K562 (cell line): ENCODE measurements at regions not wholly inside any gene's neighbourhood (a gene's known extent, or its start where the extent isn't known, plus 50 kb on each side); places are given as distances from the start of the nearest gene placed in this dataset.

Experiments used
- ATAC-seq: fragments of 200-7000 bp; cut with Tn5 transposase; 3 replicates; pipeline ENCODE4 v1.9.1; 2020; ENCODE audit warnings: moderate library complexity
- BruUV-seq: library from RNA; stranded (reverse); fragments of 400-500 nt; replicated peaks from 2 replicates; lab custom pipeline; 2021; lab: Mats Ljungman, UMichigan
- CTCF ChIA-PET: fragments of 300-600 bp; formaldehyde crosslinking; extraction: SDS; loops from one replicate; lab custom pipeline; 2021; ENCODE audit warnings: low intra/inter-chr PET ratio; lab: Yijun Ruan, JAX
- POLR2A ChIA-PET: fragments of 300-600, 350-650 bp; sonication (Branson Sonifier 250); formaldehyde crosslinking; extraction: SDS; loops from one replicate; lab custom pipeline; 2021; ENCODE audit warnings: antibody characterized with exemption, inconsistent platforms; lab: Yijun Ruan, JAX
- DNase-seq, 4 experiments: peaks; one replicate each; pipeline versions ENCODE4 v3.0.0 to v3.0.0-alpha.2; 2011 to 2018; ENCODE audit warnings: low spot score in 3 of 4, mixed read lengths in 3 of 4; ENCODE audit errors: extremely low read depth in 1 of 4
- FAIRE-seq: peaks from 2 replicates; lab custom pipeline; 2011; peaks lifted over from hg19 to GRCh38; lab: Jason Lieb, UNC
- H2AFZ ChIP-seq: 2 replicates; pipeline ENCODE4 v1.6.0; 2011; ENCODE audit warnings: low read depth, low read length, control low read depth, inconsistent platforms
- H3K27ac ChIP-seq: fragments of 200-600 bp; 3 replicates; pipeline ENCODE4 v1.8.0; 2011; ENCODE audit warnings: low read depth, mild to moderate bottlenecking, control low read depth, inconsistent platforms, low read length, moderate library complexity, mixed read lengths; ENCODE audit errors: extremely low read depth
- H3K27me3 ChIP-seq, 2 experiments: fragments of 300-600 bp in 1 of 2; 2 replicates in 1 of 2; 3 replicates in 1 of 2; pipeline versions ENCODE4 v1.6.0 to v1.8.0; 2011; ENCODE audit warnings: inconsistent platforms in 2 of 2, low read length in 2 of 2, mild to moderate bottlenecking in 1 of 2, mixed read lengths in 1 of 2, moderate library complexity in 1 of 2; ENCODE audit not compliant: control insufficient read depth in 2 of 2, insufficient read depth in 2 of 2
- H3K36me3 ChIP-seq: fragments of 300-600 bp; 3 replicates; pipeline ENCODE4 v1.8.0; 2011; ENCODE audit warnings: mild to moderate bottlenecking, low read length, inconsistent platforms; ENCODE audit not compliant: control insufficient read depth, insufficient read depth
- H3K4me1 ChIP-seq, 2 experiments: fragments of 200-600 bp in 1 of 2; replicated peaks in 1 of 2; 2 replicates in 1 of 2; 3 replicates in 1 of 2; pipeline versions ENCODE4 v1.5.1 to v1.8.0; 2011; ENCODE audit warnings: inconsistent platforms in 2 of 2, low read length in 2 of 2, mild to moderate bottlenecking in 1 of 2, mixed read lengths in 1 of 2, moderate library complexity in 1 of 2; ENCODE audit not compliant: control insufficient read depth in 2 of 2, insufficient read depth in 2 of 2
- H3K4me2 ChIP-seq: 2 replicates; pipeline ENCODE4 v1.6.1; 2011; ENCODE audit warnings: low read length, control low read depth, inconsistent platforms, mixed read lengths; ENCODE audit not compliant: insufficient read depth
- H3K4me3 ChIP-seq: fragments of 200-600 bp; sonication (generic), shearing (Covaris generic); 2 replicates; pipeline ENCODE4 v1.5.1; 2016; ENCODE audit warnings: control low read depth, inconsistent platforms
- H3K79me2 ChIP-seq: fragments of 200-600 bp; 3 replicates; pipeline ENCODE4 v1.8.0; 2011; ENCODE audit warnings: low read length, inconsistent platforms; ENCODE audit not compliant: control insufficient read depth, insufficient read depth
- H3K9ac ChIP-seq, 2 experiments: 2 replicates each; pipeline versions ENCODE4 v1.6.0 to v1.6.1; 2011; ENCODE audit warnings: low read depth in 2 of 2, low read length in 2 of 2, control low read depth in 1 of 2, inconsistent platforms in 1 of 2, mild to moderate bottlenecking in 1 of 2, mixed read lengths in 1 of 2; ENCODE audit not compliant: insufficient read depth in 1 of 2
- H3K9me1 ChIP-seq: one replicate; pipeline ENCODE4 v1.6.0; 2011; ENCODE audit warnings: inconsistent platforms, mild to moderate bottlenecking, low read length, moderate library complexity; ENCODE audit not compliant: control insufficient read depth, insufficient read depth
- H3K9me3 ChIP-seq: replicated peaks from 2 replicates; pipeline ENCODE4 v1.5.1; 2011; ENCODE audit warnings: low read depth, low read length, inconsistent platforms; ENCODE audit not compliant: control insufficient read depth, insufficient read depth
- H4K20me1 ChIP-seq: replicated peaks from 2 replicates; pipeline ENCODE4 v1.6.1; 2011; ENCODE audit warnings: low read length, inconsistent platforms, mixed read lengths; ENCODE audit not compliant: control insufficient read depth, insufficient read depth
- ARID1B ChIP-seq: fragments of 450-650 bp; IDR thresholded peaks from 2 replicates; pipeline ENCODE4 v1.6.1; 2016; ENCODE audit warnings: antibody characterized with exemption, mild to moderate bottlenecking, inconsistent platforms
- ARID3A ChIP-seq: IDR thresholded peaks from 2 replicates; pipeline ENCODE4 v1.6.1; 2012; ENCODE audit warnings: low read depth, low read length, improper control_type of control experiment, borderline replicate concordance
- HMGN3 ChIP-seq: IDR thresholded peaks from 2 replicates; pipeline ENCODE4 v1.6.1; 2011; ENCODE audit warnings: borderline replicate concordance, low read depth, mild to moderate bottlenecking, mixed read lengths, low read length; ENCODE audit not compliant: insufficient read length; ENCODE audit errors: extremely low read depth
- HNRNPK ChIP-seq: fragments of 200-400 bp; formaldehyde crosslinking; IDR thresholded peaks from one replicate; pipeline ENCODE4 v1.6.1; 2018; ENCODE audit warnings: mild to moderate bottlenecking, low read depth, low read length; ENCODE audit not compliant: poor library complexity, severe bottlenecking
- MCM7 ChIP-seq, 2 experiments: fragments of 450-650 bp; IDR thresholded peaks; 2 replicates each; pipeline ENCODE4 v1.6.1; 2016 to 2018
- MECOM ChIP-seq: fragments of 250-450 bp; sonication (Bioruptor Pico); IDR thresholded peaks from 2 replicates; pipeline ENCODE4 v1.8.0; 2022; ENCODE audit warnings: inconsistent platforms
- NFIX ChIP-seq: fragments of 250-450 bp; sonication (Bioruptor Pico); IDR thresholded peaks from 2 replicates; pipeline ENCODE4 v1.4.0; 2020; ENCODE audit warnings: low read depth, mild to moderate bottlenecking, moderate library complexity
- POLR2A ChIP-seq: fragments of 450-650 bp; conservative IDR thresholded peaks from 2 replicates; pipeline ENCODE4 v1.6.1; 2016
- RBBP5 ChIP-seq: fragments of 200-600 bp; sonication (generic); IDR thresholded peaks from 2 replicates; pipeline ENCODE4 v1.6.1; 2012; ENCODE audit warnings: borderline replicate concordance, mild to moderate bottlenecking, low read length, control low read depth, inconsistent platforms; ENCODE audit not compliant: insufficient read depth, poor library complexity, severe bottlenecking
- SMARCE1 ChIP-seq: fragments of 450-650 bp; IDR thresholded peaks from 2 replicates; pipeline ENCODE4 v1.7.1; 2016; ENCODE audit warnings: mild to moderate bottlenecking
- SRSF9 ChIP-seq: fragments of 200-400 bp; formaldehyde crosslinking; IDR thresholded peaks from 2 replicates; pipeline ENCODE4 v1.6.1; 2017; ENCODE audit warnings: low read depth, low read length, borderline replicate concordance
- XRCC3 ChIP-seq: fragments of 450-650 bp; IDR thresholded peaks from 2 replicates; pipeline ENCODE4 v1.6.1; 2017; ENCODE audit warnings: mild to moderate bottlenecking, moderate library complexity
- ZFP36 ChIP-seq: fragments of 150-350 bp; IDR thresholded peaks from 2 replicates; pipeline ENCODE4 v1.6.1; 2018; ENCODE audit warnings: low read length, low read depth; ENCODE audit not compliant: partially characterized antibody
- ZNF263 ChIP-seq: sonication (generic); formaldehyde crosslinking; IDR thresholded peaks from 2 replicates; pipeline ENCODE4 v1.8.0; 2022; ENCODE audit warnings: mild to moderate bottlenecking, missing genetic modification reagents, borderline replicate concordance
- ZNF830 ChIP-seq: fragments of 250-450 bp; sonication (Bioruptor Pico); IDR thresholded peaks from 2 replicates; pipeline ENCODE4 v1.5.0; 2021; ENCODE audit warnings: mild to moderate bottlenecking
- WGBS: fragments of 100-300 bp; shearing (Covaris generic); methylation state at CpG from one replicate; pipeline ENCODE4 v1.1.6; 2016; ENCODE audit warnings: low coverage, mixed read lengths; ENCODE audit not compliant: insufficient coverage; ENCODE audit errors: missing lambda C conversion rate; 5-methylcytosine and 5-hydroxymethylcytosine counted together
- in situ Hi-C: fragments of 300-500 bp; cut with MboI; formaldehyde crosslinking; loops from 4 replicates; pipeline ENCODE4 v1.15.0; 2018; ENCODE audit warnings: inconsistent platforms, mixed read lengths
- intact Hi-C: fragments of 100-400 bp; cut with micrococcal nuclease; formaldehyde crosslinking; loops from 2 replicates; pipeline ENCODE4 v1.14.2; 2022
- TF ChIP-seq, protein P1 (sequence below): fragments of 250-450 bp; sonication (Bioruptor Pico); IDR thresholded peaks from 2 replicates; pipeline ENCODE4 v1.4.0; 2020; ENCODE audit warnings: mild to moderate bottlenecking, moderate library complexity
- TF ChIP-seq, protein P2 (sequence below): sonication (generic); formaldehyde crosslinking; IDR thresholded peaks from 2 replicates; pipeline ENCODE4 v1.9.0; 2022; ENCODE audit warnings: mild to moderate bottlenecking, missing genetic modification reagents
- TF ChIP-seq, protein P3 (sequence below), 3 experiments: IDR thresholded peaks in 2 of 3; conservative IDR thresholded peaks in 1 of 3; 2 replicates each; pipeline ENCODE4 v1.5.1; 2011 to 2012; ENCODE audit warnings: low read length in 3 of 3, mild to moderate bottlenecking in 3 of 3, control low read depth in 2 of 3, improper control_type of control experiment in 1 of 3, inconsistent platforms in 1 of 3, low read depth in 1 of 3, mixed read lengths in 1 of 3, moderate library complexity in 1 of 3; ENCODE audit not compliant: insufficient read depth in 2 of 3

DNA sequence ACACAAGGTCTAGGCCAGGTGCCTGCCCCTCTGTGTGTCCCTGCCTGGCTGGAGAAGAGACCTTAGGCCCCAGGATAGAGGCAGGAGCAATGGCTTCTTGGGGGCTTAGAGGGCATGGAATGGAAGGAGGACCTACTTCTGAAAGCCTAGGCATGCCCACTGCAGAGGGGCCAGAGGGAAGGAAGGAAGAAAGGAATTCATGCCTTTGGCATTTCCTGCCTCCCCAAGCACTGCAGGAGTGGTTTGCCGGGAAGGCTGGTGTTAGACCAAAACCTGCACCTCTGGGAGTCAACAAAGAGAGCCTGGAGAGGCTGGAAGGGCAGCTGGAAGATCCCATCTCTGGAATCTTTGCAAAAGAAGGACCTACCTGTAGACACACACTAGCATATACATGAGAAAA is 50.7 kb upstream of the KCNE2 start:
- Histone ChIP-seq H3K4me3 (no peak overlapping the region), H4K20me1 (no peaks in the 10 kb centered on the region), H3K27me3 (peaks cover 13 to 26% of the 10 kb centered on the region in 2 experiments), H3K4me2 (no peak overlapping the region), H3K9me1 (no peaks in the 10 kb centered on the region), H2AFZ (no peak overlapping the region), H3K36me3 (no peaks in the 10 kb centered on the region), H3K9me3 (no peaks in the 10 kb centered on the region), H3K9ac (no peak overlapping the region), H3K27ac (no peak overlapping the region), H3K79me2 (no peaks in the 10 kb centered on the region), H3K4me1 (peaks cover 0 to under 1% of the 10 kb centered on the region in 2 experiments; a peak in 1 of 5 replicates)
- ChIA-PET POLR2A (interaction anchor here (0.8 to 1.3 kb wide), 2 partner anchors 10 to 719 kb away, joined by 3 to 5 read pairs; no protein-coding TSS in a partner anchor), CTCF (interaction anchor here (0.6 kb wide), 1 partner anchor 541 kb away, joined by 4 read pairs; no protein-coding TSS in a partner anchor)
- in situ Hi-C loops (no loop called here), intact Hi-C loops (no loop called here)
- DNase-seq (no peak), FAIRE-seq (no peak), ATAC-seq (no peak)
- WGBS, result 0% methylated on average over 1 of the region's 1 CpG
- no TSS peak for BruUV-seq
- TF ChIP-seq, protein P1, sequence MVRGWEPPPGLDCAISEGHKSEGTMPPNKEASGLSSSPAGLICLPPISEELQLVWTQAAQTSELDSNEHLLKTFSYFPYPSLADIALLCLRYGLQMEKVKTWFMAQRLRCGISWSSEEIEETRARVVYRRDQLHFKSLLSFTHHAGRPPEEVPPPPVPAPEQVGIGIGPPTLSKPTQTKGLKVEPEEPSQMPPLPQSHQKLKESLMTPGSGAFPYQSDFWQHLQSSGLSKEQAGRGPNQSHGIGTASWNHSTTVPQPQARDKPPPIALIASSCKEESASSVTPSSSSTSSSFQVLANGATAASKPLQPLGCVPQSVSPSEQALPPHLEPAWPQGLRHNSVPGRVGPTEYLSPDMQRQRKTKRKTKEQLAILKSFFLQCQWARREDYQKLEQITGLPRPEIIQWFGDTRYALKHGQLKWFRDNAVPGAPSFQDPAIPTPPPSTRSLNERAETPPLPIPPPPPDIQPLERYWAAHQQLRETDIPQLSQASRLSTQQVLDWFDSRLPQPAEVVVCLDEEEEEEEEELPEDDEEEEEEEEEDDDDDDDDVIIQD (CRISPR knock-in tag), result no peak
- TF ChIP-seq ZFP36 (no peak), HNRNPK (no peak), RBBP5 (no peak), XRCC3 (no peak), MCM7 (IDR thresholded peaks at IDR 0.05) (no peak), POLR2A (no peak), ZNF830 (CRISPR knock-in tag) (no peak), NFIX (CRISPR knock-in tag) (no peak), SMARCE1 (no peak), ARID1B (no peak), ARID3A (no peak), SRSF9 (no peak), ZNF263 (no peak), MECOM (no peak), HMGN3 (no peak)
- TF ChIP-seq, protein P2, sequence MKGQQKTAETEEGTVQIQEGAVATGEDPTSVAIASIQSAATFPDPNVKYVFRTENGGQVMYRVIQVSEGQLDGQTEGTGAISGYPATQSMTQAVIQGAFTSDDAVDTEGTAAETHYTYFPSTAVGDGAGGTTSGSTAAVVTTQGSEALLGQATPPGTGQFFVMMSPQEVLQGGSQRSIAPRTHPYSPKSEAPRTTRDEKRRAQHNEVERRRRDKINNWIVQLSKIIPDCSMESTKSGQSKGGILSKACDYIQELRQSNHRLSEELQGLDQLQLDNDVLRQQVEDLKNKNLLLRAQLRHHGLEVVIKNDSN (CRISPR knock-in tag), result no peak
- TF ChIP-seq, protein P3, sequence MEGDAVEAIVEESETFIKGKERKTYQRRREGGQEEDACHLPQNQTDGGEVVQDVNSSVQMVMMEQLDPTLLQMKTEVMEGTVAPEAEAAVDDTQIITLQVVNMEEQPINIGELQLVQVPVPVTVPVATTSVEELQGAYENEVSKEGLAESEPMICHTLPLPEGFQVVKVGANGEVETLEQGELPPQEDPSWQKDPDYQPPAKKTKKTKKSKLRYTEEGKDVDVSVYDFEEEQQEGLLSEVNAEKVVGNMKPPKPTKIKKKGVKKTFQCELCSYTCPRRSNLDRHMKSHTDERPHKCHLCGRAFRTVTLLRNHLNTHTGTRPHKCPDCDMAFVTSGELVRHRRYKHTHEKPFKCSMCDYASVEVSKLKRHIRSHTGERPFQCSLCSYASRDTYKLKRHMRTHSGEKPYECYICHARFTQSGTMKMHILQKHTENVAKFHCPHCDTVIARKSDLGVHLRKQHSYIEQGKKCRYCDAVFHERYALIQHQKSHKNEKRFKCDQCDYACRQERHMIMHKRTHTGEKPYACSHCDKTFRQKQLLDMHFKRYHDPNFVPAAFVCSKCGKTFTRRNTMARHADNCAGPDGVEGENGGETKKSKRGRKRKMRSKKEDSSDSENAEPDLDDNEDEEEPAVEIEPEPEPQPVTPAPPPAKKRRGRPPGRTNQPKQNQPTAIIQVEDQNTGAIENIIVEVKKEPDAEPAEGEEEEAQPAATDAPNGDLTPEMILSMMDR (IDR thresholded peaks at IDR 0.05 in 2 of 3, conservative IDR thresholded peaks at IDR 0.05 in 1 of 3; ENCODE audit: insufficient read depth in 2 of 3, low read depth in 1 of 3, low read length in 3 of 3), result no peak
